VCaP (cell line): ENCODE measurements at regions not wholly inside any gene's neighbourhood (a gene's known extent, or its start where the extent isn't known, plus 50 kb on each side); places are given as distances from the start of the nearest gene placed in this dataset.

Source experiments
- H3K27ac ChIP-seq: fragments of 450-650 bp; 2 replicates; pipeline ENCODE4 v1.5.1; 2017
- TF ChIP-seq, protein P1 (sequence below): fragments of 450-650 bp; conservative IDR thresholded peaks from 2 replicates; pipeline ENCODE4 v1.5.1; 2017; ENCODE audit warnings: mild to moderate bottlenecking, moderate library complexity

GRCh38 chr11:45038923-45039322, 88.2 kb upstream of the TP53I11 start:
- TF ChIP-seq, protein P1, sequence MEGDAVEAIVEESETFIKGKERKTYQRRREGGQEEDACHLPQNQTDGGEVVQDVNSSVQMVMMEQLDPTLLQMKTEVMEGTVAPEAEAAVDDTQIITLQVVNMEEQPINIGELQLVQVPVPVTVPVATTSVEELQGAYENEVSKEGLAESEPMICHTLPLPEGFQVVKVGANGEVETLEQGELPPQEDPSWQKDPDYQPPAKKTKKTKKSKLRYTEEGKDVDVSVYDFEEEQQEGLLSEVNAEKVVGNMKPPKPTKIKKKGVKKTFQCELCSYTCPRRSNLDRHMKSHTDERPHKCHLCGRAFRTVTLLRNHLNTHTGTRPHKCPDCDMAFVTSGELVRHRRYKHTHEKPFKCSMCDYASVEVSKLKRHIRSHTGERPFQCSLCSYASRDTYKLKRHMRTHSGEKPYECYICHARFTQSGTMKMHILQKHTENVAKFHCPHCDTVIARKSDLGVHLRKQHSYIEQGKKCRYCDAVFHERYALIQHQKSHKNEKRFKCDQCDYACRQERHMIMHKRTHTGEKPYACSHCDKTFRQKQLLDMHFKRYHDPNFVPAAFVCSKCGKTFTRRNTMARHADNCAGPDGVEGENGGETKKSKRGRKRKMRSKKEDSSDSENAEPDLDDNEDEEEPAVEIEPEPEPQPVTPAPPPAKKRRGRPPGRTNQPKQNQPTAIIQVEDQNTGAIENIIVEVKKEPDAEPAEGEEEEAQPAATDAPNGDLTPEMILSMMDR, result no peak
- no peak overlapping the region for H3K27ac ChIP-seq

DNA sequence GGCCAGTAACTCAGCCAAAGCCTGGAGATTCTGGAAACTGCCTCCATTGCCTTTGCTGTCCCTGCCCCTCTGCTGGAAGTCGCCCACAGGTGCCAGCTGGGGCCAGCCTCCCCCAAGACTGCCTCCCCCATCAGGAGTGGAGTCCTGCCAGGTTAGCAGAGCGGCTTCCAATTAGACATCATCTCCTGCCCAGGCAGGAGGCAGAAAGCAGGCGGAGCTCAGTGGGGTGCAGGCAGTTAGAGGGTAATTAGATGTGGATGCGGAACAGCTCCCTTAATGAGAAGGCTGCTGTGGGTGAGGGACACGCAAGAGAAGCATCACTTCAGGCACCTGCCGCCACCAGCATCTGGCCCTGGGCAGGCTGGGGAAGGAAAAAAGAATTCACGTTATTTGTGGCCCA, 90.9 kb upstream of the TP53I11 start:
- H3K27ac ChIP-seq, result no peak overlapping the region
- TF ChIP-seq, protein P1, result no peak

DNA sequence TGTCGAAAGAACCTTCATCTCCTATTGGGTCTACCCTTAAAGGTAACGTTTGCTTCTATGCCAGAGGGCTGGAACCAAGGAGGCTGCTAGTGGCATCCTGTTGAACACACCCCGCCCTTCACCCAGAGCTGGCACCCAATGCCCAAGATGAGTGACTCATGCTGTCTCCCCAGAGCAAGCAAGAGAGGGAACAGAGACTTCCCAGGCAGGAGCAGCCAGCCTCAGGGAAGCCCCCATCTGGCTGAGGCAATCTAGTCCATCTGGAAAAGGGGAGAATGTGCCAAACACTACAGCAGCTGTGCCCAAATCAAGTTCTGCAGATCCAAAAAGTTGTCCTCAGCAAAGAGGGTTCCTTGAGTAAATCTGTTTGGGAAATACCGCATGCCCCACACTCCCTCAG, 91.9 kb upstream of the TP53I11 start:
- TF ChIP-seq, protein P1, result no peak

DNA sequence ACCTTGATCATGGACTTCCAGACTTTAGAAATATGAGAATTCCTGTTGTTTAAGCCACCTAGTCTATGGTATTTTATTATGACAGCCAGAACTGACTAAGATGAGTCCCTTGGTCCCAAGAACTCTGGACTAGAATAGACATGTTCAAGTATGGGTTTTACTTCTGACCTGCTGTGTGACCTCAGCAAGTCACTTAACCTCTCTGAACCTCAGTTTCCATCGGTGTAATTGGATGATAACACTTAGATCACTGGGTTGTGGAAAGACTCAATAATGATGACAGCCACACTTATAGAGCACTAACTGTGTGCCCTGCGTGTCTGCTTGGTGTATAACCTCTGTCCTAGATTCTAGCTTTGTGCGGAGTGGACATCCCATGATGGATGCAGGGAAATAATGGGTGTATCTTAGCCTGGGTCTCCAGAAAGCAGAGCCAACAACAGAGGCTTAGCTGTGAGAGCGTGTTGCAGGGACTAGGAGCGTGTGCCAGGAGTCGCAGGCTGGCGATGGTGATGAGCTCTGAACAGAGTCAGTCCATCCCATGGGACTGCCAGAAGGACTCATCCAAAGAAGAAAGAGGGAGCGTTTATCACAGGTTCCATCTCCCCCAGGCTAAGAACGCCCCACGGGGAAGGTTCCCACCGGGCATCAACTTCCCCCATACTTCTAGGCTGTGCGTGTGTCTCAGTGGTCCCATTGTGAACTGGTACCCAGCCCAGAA, 93.2 kb upstream of the TP53I11 start:
- no peak overlapping the region for H3K27ac ChIP-seq
- TF ChIP-seq, protein P1, result no peak

More for the DNA sequence above, 91.9 kb upstream of the TP53I11 start:
- H3K27ac ChIP-seq, result no peak overlapping the region

DNA sequence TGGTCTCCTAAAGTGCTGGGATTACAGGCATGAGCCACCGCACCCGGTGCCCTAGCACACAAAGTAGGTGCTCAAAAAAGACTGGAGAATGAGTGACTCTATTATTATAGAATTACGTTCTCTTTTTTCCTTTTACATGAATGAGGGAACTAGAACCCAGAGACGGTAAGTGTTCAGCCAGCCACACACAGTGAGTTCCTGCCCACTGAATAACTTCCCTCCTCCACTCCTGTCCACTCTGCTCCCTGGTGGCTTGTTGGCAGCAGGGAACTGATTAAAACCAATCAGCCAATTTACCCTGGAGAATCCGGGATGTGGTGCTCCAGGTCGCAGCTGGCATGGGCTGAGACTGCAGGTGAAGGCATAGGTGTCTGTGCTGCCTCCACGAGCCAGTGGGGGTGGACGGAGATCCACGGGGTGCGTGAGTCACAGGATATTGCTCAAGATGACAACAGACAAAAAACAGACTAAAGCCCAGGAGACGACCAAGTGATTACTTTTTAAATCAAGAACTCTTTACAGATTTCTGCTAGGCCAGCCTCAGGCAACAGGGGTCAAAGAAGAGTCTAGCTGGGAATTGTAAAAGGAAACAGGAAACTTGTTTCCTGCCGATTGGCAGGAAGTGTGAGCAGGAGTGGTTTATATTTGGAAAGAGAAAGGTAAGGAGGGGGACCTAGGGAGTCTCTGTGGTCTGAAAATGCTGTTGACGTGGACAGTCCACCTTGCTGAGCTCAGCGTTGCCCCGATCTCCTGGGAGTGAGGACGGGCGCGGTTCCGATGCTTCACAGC, 95.2 kb upstream of the TP53I11 start:
- TF ChIP-seq, protein P1, result no peak
- H3K27ac ChIP-seq, result no peak overlapping the region

GRCh38 chr11:45048313-45048841, 97.7 kb upstream of the TP53I11 start:
- H3K27ac ChIP-seq, result no peak overlapping the region

More at GRCh38 chr11:45048313-45048841, 97.7 kb upstream of the TP53I11 start:
- TF ChIP-seq, protein P1, result no peak
